ENCODE measurements at regions not wholly inside any gene's neighbourhood (a gene's known extent, or its start where the extent isn't known, plus 50 kb on each side); places are given as distances from the start of the nearest gene placed in this dataset.

GRCh38 chr5:112635771-112636731 is 101.6 kb upstream of the APC start:
- TF ChIP-seq CTCF (conservative IDR thresholded peaks at IDR 0.05) (no peak), ZFX (IDR thresholded peaks at IDR 0.05) (no peak)

Data from C4-2B (cell line).